GM20000 (cell line): ENCODE measurements at regions not wholly inside any gene's neighbourhood (a gene's known extent, or its start where the extent isn't known, plus 50 kb on each side); places are given as distances from the start of the nearest gene placed in this dataset.

Experiments
- DNase-seq: peaks from one replicate; pipeline ENCODE4 v3.0.0; 2012; ENCODE audit warnings: low spot score
- CTCF ChIP-seq: IDR thresholded peaks from 2 replicates; pipeline ENCODE4 v1.5.1; 2012; ENCODE audit warnings: mild to moderate bottlenecking, control low read depth; ENCODE audit errors: extremely low read depth, missing control alignments

GRCh38 chr4:171025343-171025742 lies 787.9 kb upstream of the GALNTL6 start:
- no peak for DNase-seq
- TF ChIP-seq CTCF = no peak

GRCh38 chr4:171024720-171025303 lies 788.4 kb upstream of the GALNTL6 start:
- TF ChIP-seq CTCF = no peak
- DNase-seq = no peak

GRCh38 chr4:171022824-171023230 lies 790.4 kb upstream of the GALNTL6 start:
- TF ChIP-seq CTCF = no peak
- DNase-seq = no peak

GRCh38 chr4:171017593-171017992 lies 795.6 kb upstream of the GALNTL6 start:
- no peak for TF ChIP-seq CTCF
- DNase-seq = no peak

GRCh38 chr4:171016145-171016544 lies 797.1 kb upstream of the GALNTL6 start:
- TF ChIP-seq CTCF = no peak

GRCh38 chr4:171015441-171015840 lies 797.8 kb upstream of the GALNTL6 start:
- no peak for DNase-seq

More at GRCh38 chr4:171016145-171016544, 797.1 kb upstream of the GALNTL6 start:
- no peak for DNase-seq

More at GRCh38 chr4:171015441-171015840, 797.8 kb upstream of the GALNTL6 start:
- TF ChIP-seq CTCF = no peak
